ENCODE measurements at regions not wholly inside any gene's neighbourhood (a gene's known extent, or its start where the extent isn't known, plus 50 kb on each side); places are given as distances from the start of the nearest gene placed in this dataset.

GRCh38 chr2:120840795-120841487 lies 105.3 kb downstream of the GLI2 start:
- TF ChIP-seq EZH2phosphoT487 (IDR thresholded peaks at IDR 0.05; ENCODE audit: low read depth, severe bottlenecking, unreplicated experiment): no peak
- no peak for TF ChIP-seq EZH2 (IDR thresholded peaks at IDR 0.05; ENCODE audit: borderline replicate concordance)
- TF ChIP-seq CTCF (IDR thresholded peaks at IDR 0.05; ENCODE audit: poor library complexity): no peak
- Histone ChIP-seq H3K4me3 (no peak overlapping the region), H3K9me3 (ENCODE audit: low read depth) (no peaks in the 10 kb centered on the region), H2AFZ (no peak overlapping the region), H3K27ac (no peak overlapping the region), H3K4me1 (ENCODE audit: insufficient read depth) (peaks cover 5% of the 10 kb centered on the region), H3K9me2 (replicated peaks; ENCODE audit: insufficient read depth) (no peaks in the 10 kb centered on the region), H3K36me3 (replicated peaks; ENCODE audit: insufficient read depth, low read depth) (no peaks in the 10 kb centered on the region), H3K79me2 (peaks cover 2% of the 10 kb centered on the region), H4K20me1 (ENCODE audit: insufficient read depth, poor library complexity, severe bottlenecking) (no peaks in the 10 kb centered on the region), H3K27me3 (no peaks in the 10 kb centered on the region), H3K4me2 (no peak overlapping the region)
- DNase-seq (ENCODE audit: low spot score): no peak
- 75% methylated on average over 13 of the region's 13 CpGs for WGBS (ENCODE audit: low lambda C conversion rate, missing lambda C conversion rate)

GRCh38 chr2:120842456-120843439 lies 107.1 kb downstream of the GLI2 start:
- peaks cover 2% of the 10 kb centered on the region for H3K79me2 ChIP-seq
- H3K27ac ChIP-seq: no peak overlapping the region
- no peaks in the 10 kb centered on the region for H3K9me3 ChIP-seq (ENCODE audit: low read depth)
- no peak for DNase-seq (ENCODE audit: low spot score)
- H3K4me2 ChIP-seq: no peak overlapping the region
- TF ChIP-seq EZH2 (IDR thresholded peaks at IDR 0.05; ENCODE audit: borderline replicate concordance) (no peak), EZH2phosphoT487 (IDR thresholded peaks at IDR 0.05; ENCODE audit: low read depth, severe bottlenecking, unreplicated experiment) (no peak), CTCF (IDR thresholded peaks at IDR 0.05; ENCODE audit: poor library complexity) (no peak)
- H3K4me1 ChIP-seq (ENCODE audit: insufficient read depth): peaks cover 8% of the 10 kb centered on the region
- H3K9me2 ChIP-seq (replicated peaks; ENCODE audit: insufficient read depth): no peaks in the 10 kb centered on the region
- no peaks in the 10 kb centered on the region for H3K27me3 ChIP-seq
- no peak overlapping the region for H2AFZ ChIP-seq
- H4K20me1 ChIP-seq (ENCODE audit: insufficient read depth, poor library complexity, severe bottlenecking): no peaks in the 10 kb centered on the region
- WGBS (ENCODE audit: low lambda C conversion rate, missing lambda C conversion rate): 86% methylated on average over 12 of the region's 12 CpGs
- H3K4me3 ChIP-seq: no peak overlapping the region
- H3K36me3 ChIP-seq (replicated peaks; ENCODE audit: insufficient read depth, low read depth): no peaks in the 10 kb centered on the region

- TF ChIP-seq CTCF (IDR thresholded peaks at IDR 0.05; ENCODE audit: poor library complexity) (no peak), EZH2 (IDR thresholded peaks at IDR 0.05; ENCODE audit: borderline replicate concordance) (no peak), EZH2phosphoT487 (IDR thresholded peaks at IDR 0.05; ENCODE audit: low read depth, severe bottlenecking, unreplicated experiment) (no peak)
- H3K4me1 ChIP-seq (ENCODE audit: insufficient read depth): peaks cover 8% of the 10 kb centered on the region
- peaks cover 2% of the 10 kb centered on the region for H3K79me2 ChIP-seq
- no peak overlapping the region for H3K27ac ChIP-seq
- H4K20me1 ChIP-seq (ENCODE audit: insufficient read depth, poor library complexity, severe bottlenecking): no peaks in the 10 kb centered on the region
- no peak overlapping the region for H3K4me3 ChIP-seq
- H2AFZ ChIP-seq: no peak overlapping the region
- no peak overlapping the region for H3K4me2 ChIP-seq
- no peaks in the 10 kb centered on the region for H3K9me3 ChIP-seq (ENCODE audit: low read depth)
- no peak for DNase-seq (ENCODE audit: low spot score)
- no peaks in the 10 kb centered on the region for H3K9me2 ChIP-seq (replicated peaks; ENCODE audit: insufficient read depth)
- H3K27me3 ChIP-seq: no peaks in the 10 kb centered on the region
- no peaks in the 10 kb centered on the region for H3K36me3 ChIP-seq (replicated peaks; ENCODE audit: insufficient read depth, low read depth)
- WGBS (ENCODE audit: low lambda C conversion rate, missing lambda C conversion rate): 77% methylated on average over 6 of the region's 6 CpGs
Measured at GRCh38 chr2:120844070-120844738, 108.5 kb downstream of the GLI2 start.
